Endothelial cell of umbilical vein (primary cell): ENCODE measurements at regions not wholly inside any gene's neighbourhood (a gene's known extent, or its start where the extent isn't known, plus 50 kb on each side); places are given as distances from the start of the nearest gene placed in this dataset.

Experiments
- EZH2 ChIP-seq: IDR thresholded peaks from 2 replicates; pipeline ENCODE4 v1.6.1; 2012; ENCODE audit warnings: borderline replicate concordance, low read depth, mild to moderate bottlenecking, moderate library complexity, low read length, inconsistent platforms; ENCODE audit not compliant: severe bottlenecking
- FOS ChIP-seq: IDR thresholded peaks from 2 replicates; pipeline ENCODE4 v1.6.1; 2011; ENCODE audit warnings: mild to moderate bottlenecking, low read length, moderate library complexity, borderline replicate concordance; ENCODE audit not compliant: insufficient read depth
- GATA2 ChIP-seq: IDR thresholded peaks from 2 replicates; pipeline ENCODE4 v1.7.0; 2011; ENCODE audit warnings: low read depth, mild to moderate bottlenecking, moderate library complexity, mixed read lengths, low read length; ENCODE audit not compliant: insufficient read length, insufficient read depth
- JUN ChIP-seq: IDR thresholded peaks from 2 replicates; pipeline ENCODE4 v1.6.1; 2011; ENCODE audit warnings: borderline replicate concordance, low read depth; ENCODE audit not compliant: insufficient read length, insufficient read depth
- MAX ChIP-seq: IDR thresholded peaks from 2 replicates; pipeline ENCODE4 v1.6.1; 2011; ENCODE audit not compliant: insufficient read depth, insufficient read length
- MYC ChIP-seq: IDR thresholded peaks from one replicate; pipeline ENCODE4 v1.6.1; 2011; ENCODE audit warnings: mild to moderate bottlenecking, low read depth, low read length
- POLR2A ChIP-seq: IDR thresholded peaks from 2 replicates; pipeline ENCODE4 v1.6.1; 2012; ENCODE audit warnings: low read depth, mild to moderate bottlenecking, control low read depth, low read length
- POLR2AphosphoS5 ChIP-seq: IDR thresholded peaks from 2 replicates; pipeline ENCODE4 v1.6.1; 2012; ENCODE audit warnings: low read depth, mild to moderate bottlenecking, control low read depth, low read length, moderate library complexity; ENCODE audit not compliant: insufficient read depth
- TF ChIP-seq, protein P1 (sequence below), 2 donors: IDR thresholded peaks; 1 replicate in 1 of 2; 2 replicates in 1 of 2; pipeline ENCODE4 v1.5.1; 2011; ENCODE audit warnings: low read length in 2 of 2, mild to moderate bottlenecking in 2 of 2, moderate library complexity in 2 of 2, control low read depth in 1 of 2, inconsistent platforms in 1 of 2, low read depth in 1 of 2; ENCODE audit not compliant: insufficient read depth in 1 of 2; ENCODE audit errors: extremely low read depth in 1 of 2

- TF ChIP-seq, protein P1, sequence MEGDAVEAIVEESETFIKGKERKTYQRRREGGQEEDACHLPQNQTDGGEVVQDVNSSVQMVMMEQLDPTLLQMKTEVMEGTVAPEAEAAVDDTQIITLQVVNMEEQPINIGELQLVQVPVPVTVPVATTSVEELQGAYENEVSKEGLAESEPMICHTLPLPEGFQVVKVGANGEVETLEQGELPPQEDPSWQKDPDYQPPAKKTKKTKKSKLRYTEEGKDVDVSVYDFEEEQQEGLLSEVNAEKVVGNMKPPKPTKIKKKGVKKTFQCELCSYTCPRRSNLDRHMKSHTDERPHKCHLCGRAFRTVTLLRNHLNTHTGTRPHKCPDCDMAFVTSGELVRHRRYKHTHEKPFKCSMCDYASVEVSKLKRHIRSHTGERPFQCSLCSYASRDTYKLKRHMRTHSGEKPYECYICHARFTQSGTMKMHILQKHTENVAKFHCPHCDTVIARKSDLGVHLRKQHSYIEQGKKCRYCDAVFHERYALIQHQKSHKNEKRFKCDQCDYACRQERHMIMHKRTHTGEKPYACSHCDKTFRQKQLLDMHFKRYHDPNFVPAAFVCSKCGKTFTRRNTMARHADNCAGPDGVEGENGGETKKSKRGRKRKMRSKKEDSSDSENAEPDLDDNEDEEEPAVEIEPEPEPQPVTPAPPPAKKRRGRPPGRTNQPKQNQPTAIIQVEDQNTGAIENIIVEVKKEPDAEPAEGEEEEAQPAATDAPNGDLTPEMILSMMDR (IDR thresholded peaks at IDR 0.05; ENCODE audit: extremely low read depth in 1 of 2, insufficient read depth in 1 of 2, low read depth in 1 of 2, low read length in 2 of 2) = no peak
- TF ChIP-seq EZH2 (no peak), POLR2AphosphoS5 (no peak), POLR2A (no peak), MYC (no peak), FOS (no peak), MAX (no peak), JUN (no peak), GATA2 (no peak)
These were observed 360.4 kb upstream of the JARID2 start for GRCh38 chr6:14885498-14885897.
